ENCODE measurements at regions not wholly inside any gene's neighbourhood (a gene's known extent, or its start where the extent isn't known, plus 50 kb on each side); places are given as distances from the start of the nearest gene placed in this dataset.

DNA sequence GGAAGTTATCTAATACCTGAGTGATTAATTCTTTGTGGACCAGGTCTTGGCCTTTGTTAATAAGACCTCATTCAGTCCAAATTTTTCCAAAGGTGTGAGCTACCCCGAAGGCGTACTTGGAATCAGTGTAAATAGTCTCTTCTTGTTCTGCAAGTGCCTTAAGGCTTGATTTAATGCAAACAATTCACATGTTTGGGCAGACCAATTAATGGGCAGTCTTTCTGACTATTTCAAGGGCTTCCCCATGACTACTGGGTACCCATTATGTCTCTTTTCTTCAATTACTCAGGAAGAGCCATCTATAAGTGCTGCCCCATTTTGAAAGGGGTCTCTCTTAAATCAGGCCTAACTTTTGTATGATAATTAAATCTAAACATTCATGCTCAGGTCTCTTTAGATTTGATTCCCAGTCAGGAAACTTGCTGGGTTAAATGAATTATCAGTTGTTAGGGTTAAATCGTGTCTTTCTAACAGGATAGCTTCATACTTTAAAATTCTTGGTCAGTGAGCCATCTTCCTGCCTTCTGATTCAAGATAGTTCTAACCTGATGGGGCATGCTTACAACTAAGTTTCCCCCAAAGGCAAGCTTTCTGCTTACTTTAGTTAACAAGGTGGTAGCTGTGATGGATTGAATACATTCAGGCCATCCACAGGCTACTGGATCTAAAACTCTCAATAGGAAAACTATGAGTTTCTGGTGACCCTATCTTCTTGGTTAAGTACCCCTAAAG, 179.6 kb downstream of the CCNG2 start:
- CTCF ChIA-PET (ENCODE audit: low intra/inter-chr PET ratio, low total read pairs): no interaction called here

DNA sequence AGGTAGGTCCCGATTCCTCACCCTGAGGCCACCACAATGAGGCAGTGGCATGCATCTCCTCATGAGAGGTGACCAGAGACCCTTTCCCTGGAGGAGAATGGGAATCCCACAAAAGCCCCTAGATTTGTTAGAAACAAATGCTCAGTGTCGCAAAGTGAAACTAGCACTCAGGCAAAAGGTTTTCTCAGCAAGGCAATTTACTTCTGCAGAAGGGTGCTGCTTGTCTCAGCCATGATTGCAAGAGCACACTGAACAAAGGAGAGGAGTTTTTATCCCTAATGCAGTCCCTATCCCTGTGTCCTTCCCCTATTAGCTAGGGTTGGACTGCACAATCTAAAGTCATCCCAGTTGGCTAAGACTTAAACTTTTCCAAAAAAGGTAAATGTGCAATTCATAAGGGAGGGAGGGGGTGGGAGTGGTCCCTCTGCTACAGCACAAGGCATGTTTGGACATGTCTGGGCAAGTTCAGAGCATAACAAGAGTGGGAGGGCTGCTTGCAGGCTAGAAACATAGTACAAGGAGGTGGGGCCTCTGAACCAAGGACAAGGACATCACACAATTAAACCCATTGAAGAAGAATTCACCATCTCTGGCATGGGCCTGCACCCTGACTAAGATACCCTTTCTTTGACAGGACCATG, 185.3 kb downstream of the CCNG2 start:
- no peak for ATAC-seq
- Histone ChIP-seq H2AFZ (ENCODE audit: low read length) (no peak overlapping the region), H3K4me1 (ENCODE audit: insufficient read depth, low read length) (peaks cover 8% of the 10 kb centered on the region), H3K36me3 (replicated peaks in 1 of 2; ENCODE audit: control insufficient read depth in 1 of 2, insufficient read depth in 2 of 2, low read length in 2 of 2) (no peaks in the 10 kb centered on the region), H3K79me2 (ENCODE audit: insufficient read depth, low read length) (no peaks in the 10 kb centered on the region), H3K27me3 (ENCODE audit: control insufficient read depth in 1 of 2, insufficient read depth in 2 of 2, low read length in 2 of 2) (no peaks in the 10 kb centered on the region), H3K4me2 (ENCODE audit: low read depth, low read length) (no peak overlapping the region), H3K9me3 (ENCODE audit: low read length) (peaks cover 33% of the 10 kb centered on the region), H3K27ac (ENCODE audit: extremely low read length, insufficient read depth, low read length) (no peak overlapping the region), H3K9ac (ENCODE audit: insufficient read depth, low read depth, low read length) (no peak overlapping the region), H3K4me3 (replicated peaks in 1 of 3; ENCODE audit: insufficient read depth in 1 of 3, low read depth in 2 of 3, low read length in 3 of 3) (no peak overlapping the region), H4K20me1 (ENCODE audit: insufficient read depth, low read length) (no peaks in the 10 kb centered on the region)
- FAIRE-seq: no peak
- BruUV-seq (replicated peaks): no TSS peak
- ChIA-PET CTCF (ENCODE audit: low intra/inter-chr PET ratio, low total read pairs) (no interaction called here), POLR2A (no interaction called here)
- 66% methylated on average over 2 of the region's 2 CpGs for WGBS (ENCODE audit: low lambda C conversion rate)
- in situ Hi-C loops (cut with HindIII; ENCODE audit: extremely low pct_ligation_motif_present, low pct_unique_long_range_greater_than_20kb) (no loop called here), intact Hi-C loops (cut with micrococcal nuclease; ENCODE audit: unreplicated experiment) (no loop called here)
- TF ChIP-seq BORCS8-MEF2B (CRISPR knock-in tag; IDR thresholded peaks at IDR 0.05) (no peak), TP53 (CRISPR knock-in tag; conservative IDR thresholded peaks at IDR 0.05) (peak; percentile 73; the same call in 1 of the 2 replicates), ZNF562 (CRISPR knock-in tag; IDR thresholded peaks at IDR 0.05; ENCODE audit: borderline replicate concordance) (peak; percentile 63; the same call in 1 of the 2 replicates), PAWR (CRISPR knock-in tag; IDR thresholded peaks at IDR 0.05; ENCODE audit: borderline replicate concordance) (no peak)
- DNase-seq (ENCODE audit: low spot score): no peak

More for the DNA sequence above, 179.6 kb downstream of the CCNG2 start:
- no peaks in the 10 kb centered on the region for H4K20me1 ChIP-seq (ENCODE audit: insufficient read depth, low read length)
- POLR2A ChIA-PET: no interaction called here
- no peak overlapping the region for H3K4me2 ChIP-seq (ENCODE audit: low read depth, low read length)
- H2AFZ ChIP-seq (ENCODE audit: low read length): no peak overlapping the region
- FAIRE-seq: no peak
- no peaks in the 10 kb centered on the region for H3K79me2 ChIP-seq (ENCODE audit: insufficient read depth, low read length)
- TF ChIP-seq IRX3 (CRISPR knock-in tag; IDR thresholded peaks at IDR 0.05; ENCODE audit: borderline replicate concordance, low read depth) (no peak), ZFYVE20 (CRISPR knock-in tag; IDR thresholded peaks at IDR 0.05; ENCODE audit: borderline replicate concordance, low read depth) (no peak), THYN1 (CRISPR knock-in tag; IDR thresholded peaks at IDR 0.05; ENCODE audit: borderline replicate concordance, low read depth) (no peak), ATF1 (CRISPR knock-in tag; IDR thresholded peaks at IDR 0.05) (no peak), ATM (IDR thresholded peaks at IDR 0.05; ENCODE audit: borderline replicate concordance) (no peak), ATAD3A (CRISPR knock-in tag; IDR thresholded peaks at IDR 0.05) (no peak)
- H3K4me3 ChIP-seq (replicated peaks in 1 of 3; ENCODE audit: insufficient read depth in 1 of 3, low read depth in 2 of 3, low read length in 3 of 3): no peak overlapping the region
- in situ Hi-C loops (cut with HindIII; ENCODE audit: extremely low pct_ligation_motif_present, low pct_unique_long_range_greater_than_20kb): no loop called here
- H3K27ac ChIP-seq (ENCODE audit: extremely low read length, insufficient read depth, low read length): no peak overlapping the region
- no peak overlapping the region for H3K9ac ChIP-seq (ENCODE audit: insufficient read depth, low read depth, low read length)
- ATAC-seq: no peak
- DNase-seq (ENCODE audit: low spot score): no peak
- peaks cover 30% of the 10 kb centered on the region for H3K9me3 ChIP-seq (ENCODE audit: low read length)
- no peaks in the 10 kb centered on the region for H3K4me1 ChIP-seq (ENCODE audit: insufficient read depth, low read length)
- no peaks in the 10 kb centered on the region for H3K27me3 ChIP-seq (ENCODE audit: control insufficient read depth in 1 of 2, insufficient read depth in 2 of 2, low read length in 2 of 2)
- no peaks in the 10 kb centered on the region for H3K36me3 ChIP-seq (replicated peaks in 1 of 2; ENCODE audit: control insufficient read depth in 1 of 2, insufficient read depth in 2 of 2, low read length in 2 of 2)
- 2% methylated on average over 3 of the region's 3 CpGs for WGBS (ENCODE audit: low lambda C conversion rate)
- no TSS peak for BruUV-seq (replicated peaks)
- intact Hi-C loops (cut with micrococcal nuclease; ENCODE audit: unreplicated experiment): no loop called here

All from HepG2 (cell line).